Epithelial cell of esophagus (primary cell): ENCODE measurements at regions not wholly inside any gene's neighbourhood (a gene's known extent, or its start where the extent isn't known, plus 50 kb on each side); places are given as distances from the start of the nearest gene placed in this dataset.

ENCODE experiments used
- DNase-seq: peaks from one replicate; pipeline ENCODE4 v3.0.0; 2010; ENCODE audit warnings: low read depth
- H3K4me3 ChIP-seq: 2 replicates; pipeline ENCODE4 v1.5.1; 2011; ENCODE audit warnings: mild to moderate bottlenecking, low read length, control low read depth
- TF ChIP-seq, protein P1 (sequence below): IDR thresholded peaks from 2 replicates; pipeline ENCODE4 v1.5.1; 2011; ENCODE audit warnings: low read depth, mild to moderate bottlenecking, low read length, control low read depth, inconsistent platforms; ENCODE audit not compliant: insufficient read depth; ENCODE audit errors: missing control alignments

DNA sequence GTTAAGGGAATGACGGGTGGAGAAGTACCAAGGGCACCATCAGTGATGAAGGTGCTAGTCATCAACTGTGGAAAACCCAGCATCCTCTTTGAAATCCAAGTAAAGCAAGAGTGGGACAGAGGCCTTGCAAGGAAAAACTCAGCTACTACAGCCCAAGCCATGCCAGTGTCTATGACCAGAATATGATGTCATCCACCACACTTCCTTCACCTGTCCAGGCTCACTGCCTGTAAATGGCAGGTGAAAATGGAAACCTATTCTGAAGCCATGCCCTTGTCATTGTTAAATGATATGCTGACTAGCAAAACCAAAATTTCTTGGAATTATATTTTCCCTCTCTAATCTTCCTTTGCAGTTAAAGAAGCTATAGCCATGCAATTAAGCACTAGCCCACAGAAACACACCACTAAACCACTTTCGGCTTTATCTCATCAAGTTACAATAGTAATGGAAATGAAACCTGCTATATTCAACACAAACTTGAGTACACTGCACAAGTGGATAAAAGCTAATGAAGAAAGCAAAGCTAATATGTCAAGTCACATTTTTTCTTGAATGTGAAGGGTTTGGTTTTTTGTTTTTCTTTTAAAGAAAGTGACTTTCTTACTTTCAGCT, 96.3 kb upstream of the RALGPS2 start:
- TF ChIP-seq, protein P1, sequence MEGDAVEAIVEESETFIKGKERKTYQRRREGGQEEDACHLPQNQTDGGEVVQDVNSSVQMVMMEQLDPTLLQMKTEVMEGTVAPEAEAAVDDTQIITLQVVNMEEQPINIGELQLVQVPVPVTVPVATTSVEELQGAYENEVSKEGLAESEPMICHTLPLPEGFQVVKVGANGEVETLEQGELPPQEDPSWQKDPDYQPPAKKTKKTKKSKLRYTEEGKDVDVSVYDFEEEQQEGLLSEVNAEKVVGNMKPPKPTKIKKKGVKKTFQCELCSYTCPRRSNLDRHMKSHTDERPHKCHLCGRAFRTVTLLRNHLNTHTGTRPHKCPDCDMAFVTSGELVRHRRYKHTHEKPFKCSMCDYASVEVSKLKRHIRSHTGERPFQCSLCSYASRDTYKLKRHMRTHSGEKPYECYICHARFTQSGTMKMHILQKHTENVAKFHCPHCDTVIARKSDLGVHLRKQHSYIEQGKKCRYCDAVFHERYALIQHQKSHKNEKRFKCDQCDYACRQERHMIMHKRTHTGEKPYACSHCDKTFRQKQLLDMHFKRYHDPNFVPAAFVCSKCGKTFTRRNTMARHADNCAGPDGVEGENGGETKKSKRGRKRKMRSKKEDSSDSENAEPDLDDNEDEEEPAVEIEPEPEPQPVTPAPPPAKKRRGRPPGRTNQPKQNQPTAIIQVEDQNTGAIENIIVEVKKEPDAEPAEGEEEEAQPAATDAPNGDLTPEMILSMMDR: no peak
- no peak overlapping the region for H3K4me3 ChIP-seq
- no peak for DNase-seq

DNA sequence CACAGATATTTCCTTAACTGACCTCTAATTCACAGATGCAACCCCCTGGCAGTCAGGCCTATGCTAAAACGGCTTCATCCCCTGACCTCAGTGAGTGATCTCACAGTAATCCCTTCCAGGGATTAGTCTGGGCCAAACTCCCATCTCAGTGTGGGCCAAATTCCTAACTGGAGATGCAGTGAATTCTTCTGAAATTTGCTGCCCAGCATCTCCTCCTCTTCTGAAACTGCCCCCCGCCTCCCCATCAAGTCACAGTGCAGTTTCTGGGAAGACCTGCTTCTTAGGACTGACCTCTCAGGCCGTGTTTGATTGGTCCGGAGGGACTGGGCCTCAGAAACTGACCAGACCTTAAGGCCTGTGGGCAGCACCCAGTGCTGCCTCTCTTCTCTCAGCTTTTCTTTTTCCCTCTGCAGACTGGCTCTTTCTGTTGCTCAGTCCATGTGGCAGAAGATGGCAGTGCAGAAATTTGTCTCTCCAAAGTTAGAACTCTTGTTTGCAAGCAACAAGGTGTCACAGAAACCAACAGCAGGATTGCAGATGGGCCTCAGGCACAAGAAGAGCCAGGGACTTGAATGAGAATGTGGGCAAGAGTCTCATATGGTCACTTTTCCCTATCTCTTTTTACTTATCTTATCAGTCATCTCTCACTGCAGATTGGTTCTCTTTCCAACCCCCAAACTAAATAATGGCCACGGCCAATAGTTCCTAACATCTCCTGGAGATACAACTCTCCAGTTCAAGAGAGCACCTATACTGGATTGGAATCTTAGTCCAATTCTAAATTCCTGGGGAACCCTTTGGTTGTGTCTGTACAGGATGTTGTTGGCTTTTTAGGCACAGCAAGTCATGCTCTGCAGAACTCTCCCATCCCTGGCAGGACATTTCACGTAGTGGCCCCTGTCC, 95.5 kb upstream of the RALGPS2 start:
- no peak overlapping the region for H3K4me3 ChIP-seq
- no peak for DNase-seq
- TF ChIP-seq, protein P1: no peak

DNA sequence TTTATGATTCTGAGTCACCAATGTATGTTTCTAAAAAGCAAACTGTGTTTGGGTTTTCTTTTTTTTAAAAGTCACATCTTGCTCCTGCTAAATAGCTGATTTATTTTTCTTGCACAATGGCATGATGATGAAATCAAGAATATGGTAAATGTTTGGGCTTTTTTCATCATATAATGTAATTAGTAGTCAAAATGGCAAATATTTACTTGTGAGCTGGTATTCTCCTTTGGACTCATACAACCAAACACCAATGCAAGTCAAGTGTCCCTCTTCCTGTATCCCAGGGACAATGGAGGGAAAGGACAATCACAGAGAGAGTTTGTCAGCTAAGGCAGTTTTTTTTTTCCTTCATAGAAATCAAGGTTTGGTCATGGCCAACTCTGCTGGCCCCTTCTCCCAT, 94.6 kb upstream of the RALGPS2 start:
- TF ChIP-seq, protein P1: no peak
- no peak overlapping the region for H3K4me3 ChIP-seq
- no peak for DNase-seq

DNA sequence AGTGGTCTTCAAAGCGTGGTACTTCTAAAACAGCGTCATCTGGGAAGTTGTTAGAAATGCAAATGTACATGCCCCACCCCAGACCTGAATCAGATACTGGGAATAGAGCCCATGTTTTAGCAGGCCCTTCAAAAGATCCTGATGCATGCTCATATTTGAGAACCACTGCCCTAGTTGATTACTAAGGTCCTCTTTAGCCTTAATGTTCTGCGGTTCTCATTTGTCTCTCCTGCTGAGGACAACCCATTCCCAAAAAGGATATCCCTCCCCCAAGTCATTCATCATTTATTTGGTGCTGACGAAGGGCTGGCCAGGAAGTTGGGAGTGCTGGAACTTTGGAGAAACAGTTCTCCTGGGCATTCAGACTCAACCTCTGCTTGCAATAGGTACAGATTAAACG, 92.4 kb upstream of the RALGPS2 start:
- peak; percentile 59 for DNase-seq
- TF ChIP-seq, protein P1: no peak
- H3K4me3 ChIP-seq: no peak overlapping the region

DNA sequence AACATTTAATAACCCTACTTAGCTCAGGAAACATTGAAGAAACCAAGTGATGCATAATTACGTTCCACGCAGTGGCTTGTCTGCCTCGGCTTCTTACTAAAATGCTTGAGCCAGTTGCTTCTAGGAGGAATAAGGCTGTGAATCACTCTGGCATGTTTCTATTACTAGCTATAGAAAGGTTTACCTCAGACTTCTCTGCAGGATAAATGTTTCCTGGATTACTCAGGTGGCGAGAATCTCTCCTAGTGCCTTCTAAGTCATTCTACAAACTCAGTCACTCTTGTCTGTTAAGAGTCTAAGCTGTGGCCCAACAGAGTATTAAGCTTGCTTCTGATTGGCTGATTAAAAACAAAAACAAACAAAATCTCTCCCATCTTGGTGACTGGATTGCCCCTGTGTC, 92.0 kb upstream of the RALGPS2 start:
- TF ChIP-seq, protein P1: no peak
- no peak overlapping the region for H3K4me3 ChIP-seq
- peak; percentile 94 for DNase-seq

DNA sequence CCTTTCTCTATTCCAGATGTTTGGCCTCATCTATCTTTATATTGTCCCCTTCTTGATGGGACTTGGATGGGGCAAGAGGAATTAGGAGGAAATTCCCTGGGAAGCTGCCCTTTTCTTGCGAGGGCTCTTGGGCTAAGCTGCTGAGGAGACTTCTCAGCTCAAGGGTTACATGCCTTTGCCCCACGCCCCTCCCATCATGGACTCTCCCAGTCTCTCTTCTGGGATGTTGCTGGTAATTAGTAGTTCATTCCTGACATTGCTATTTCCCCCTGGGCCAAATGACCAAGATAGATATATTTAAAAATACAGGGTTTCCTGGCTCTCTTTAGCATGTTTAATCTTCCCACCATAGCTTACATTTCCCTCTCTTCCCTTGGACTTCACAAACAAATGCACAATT, 90.6 kb upstream of the RALGPS2 start:
- H3K4me3 ChIP-seq: no peak overlapping the region
- DNase-seq: no peak
- TF ChIP-seq, protein P1: no peak
